GM23338 (cell line): ENCODE measurements at regions not wholly inside any gene's neighbourhood (a gene's known extent, or its start where the extent isn't known, plus 50 kb on each side); places are given as distances from the start of the nearest gene placed in this dataset.

Experiments
- CTCF ChIP-seq, 2 experiments: fragments of 200-600 bp in 1 of 2; sonication (generic) in 1 of 2; conservative IDR thresholded peaks; 2 replicates each; pipeline versions ENCODE4 v1.5.1 to v1.6.1; 2016 to 2017; ENCODE audit warnings: antibody characterized with exemption in 2 of 2, low read depth in 2 of 2, mild to moderate bottlenecking in 2 of 2, moderate library complexity in 1 of 2
- EZH2 ChIP-seq: fragments of 200-600 bp; sonication (generic); IDR thresholded peaks from one replicate; pipeline ENCODE4 v1.8.0; 2017; ENCODE audit warnings: antibody characterized with exemption, mild to moderate bottlenecking, low read depth; ENCODE audit not compliant: unreplicated experiment
- EZH2phosphoT487 ChIP-seq: fragments of 200-600 bp; sonication (generic); IDR thresholded peaks from one replicate; pipeline ENCODE4 v1.8.1; 2018; ENCODE audit warnings: antibody characterized with exemption; ENCODE audit not compliant: unreplicated experiment
- POLR2AphosphoS5 ChIP-seq: IDR thresholded peaks from 2 replicates; pipeline ENCODE4 v1.6.1; 2016; ENCODE audit warnings: antibody characterized with exemption, low read depth
- REST ChIP-seq: IDR thresholded peaks from one replicate; pipeline ENCODE4 v1.6.1; 2018; ENCODE audit warnings: antibody characterized with exemption; ENCODE audit not compliant: unreplicated experiment

GRCh38 chr21:35138665-35139381, 89.7 kb upstream of the RUNX1 start:
- TF ChIP-seq CTCF (conservative IDR thresholded peaks at IDR 0.05; ENCODE audit: low read depth in 2 of 2) (no peak), EZH2 (no peak), REST (no peak), POLR2AphosphoS5 (no peak), EZH2phosphoT487 (no peak)
